ENCODE measurements at regions not wholly inside any gene's neighbourhood (a gene's known extent, or its start where the extent isn't known, plus 50 kb on each side); places are given as distances from the start of the nearest gene placed in this dataset.

DNA sequence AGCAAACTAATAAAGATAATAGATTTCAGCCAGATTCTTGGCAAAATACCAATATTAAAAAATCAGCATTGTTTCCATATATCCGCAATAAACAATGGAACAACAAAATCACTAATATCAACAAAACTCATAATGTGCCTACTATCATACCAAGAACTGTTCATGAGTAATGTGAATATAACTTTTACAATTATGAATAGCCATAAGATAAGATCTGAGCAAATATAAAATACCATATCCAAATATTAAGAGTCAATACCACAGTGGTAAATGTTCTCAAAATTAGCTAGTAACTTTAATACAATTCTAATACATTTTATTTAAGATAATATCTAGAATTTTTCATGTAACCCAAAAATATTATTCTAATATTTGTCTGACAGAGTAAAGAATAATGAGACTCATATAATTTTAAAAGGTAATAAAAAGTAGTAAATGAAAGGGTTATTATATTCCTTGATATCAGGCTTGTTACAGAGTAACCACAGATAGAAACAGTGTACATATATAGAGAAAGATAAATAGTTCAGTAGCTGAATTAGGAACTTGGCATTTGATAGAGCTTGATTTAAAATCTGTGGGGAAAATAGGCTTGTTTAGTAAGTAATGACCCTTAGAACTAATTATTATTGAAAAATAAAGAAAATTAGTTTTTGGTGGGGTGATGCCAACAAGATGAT is 2126.6 kb downstream of the MRPL39 start:
- no peak for TF ChIP-seq CTCF (optimal IDR thresholded peaks at IDR 0.05 in 1 of 3, IDR thresholded peaks at IDR 0.05 in 1 of 3, conservative IDR thresholded peaks at IDR 0.05 in 1 of 3; ENCODE audit: extremely low read depth in 1 of 3, insufficient read depth in 2 of 3, low read length in 3 of 3)
- Histone ChIP-seq H3K9ac (ENCODE audit: control insufficient read depth, extremely low read depth, insufficient read depth, low read length) (no peak overlapping the region), H3K27me3 (ENCODE audit: control insufficient read depth, extremely low read depth, insufficient read depth, low read length) (no peaks in the 10 kb centered on the region), H3K4me2 (ENCODE audit: control insufficient read depth, extremely low read depth, insufficient read depth, low read depth, low read length) (no peak overlapping the region), H3K9me3 (ENCODE audit: control insufficient read depth, low read depth, low read length) (no peaks in the 10 kb centered on the region), H2AFZ (ENCODE audit: control insufficient read depth, low read length) (no peak overlapping the region), H4K20me1 (ENCODE audit: control insufficient read depth, extremely low read depth, insufficient read depth, low read length) (no peaks in the 10 kb centered on the region), H3K4me1 (ENCODE audit: control insufficient read depth, extremely low read depth, insufficient read depth, low read length) (no peaks in the 10 kb centered on the region), H3K27ac (ENCODE audit: control insufficient read depth, insufficient read depth, low read length) (no peak overlapping the region), H3K79me2 (ENCODE audit: control insufficient read depth, insufficient read depth, low read length) (no peaks in the 10 kb centered on the region), H3K4me3 (ENCODE audit: control insufficient read depth in 2 of 3, extremely low read depth in 1 of 3, insufficient read depth in 2 of 3, low read depth in 1 of 3, low read length in 3 of 3) (no peak overlapping the region), H3K36me3 (ENCODE audit: control insufficient read depth in 2 of 2, extremely low read depth in 1 of 2, insufficient read depth in 2 of 2, low read length in 2 of 2) (no peaks in the 10 kb centered on the region), H3K9me1 (ENCODE audit: control insufficient read depth, extremely low read depth, insufficient read depth, low read length) (no peaks in the 10 kb centered on the region)
- dilution Hi-C loops (cut with MboI; ENCODE audit: extremely low pct_ligation_motif_present, low sequenced_read_pairs), result no loop called here
- no peak for DNase-seq (ENCODE audit: low read depth, low spot score)
- FAIRE-seq, result no peak

DNA sequence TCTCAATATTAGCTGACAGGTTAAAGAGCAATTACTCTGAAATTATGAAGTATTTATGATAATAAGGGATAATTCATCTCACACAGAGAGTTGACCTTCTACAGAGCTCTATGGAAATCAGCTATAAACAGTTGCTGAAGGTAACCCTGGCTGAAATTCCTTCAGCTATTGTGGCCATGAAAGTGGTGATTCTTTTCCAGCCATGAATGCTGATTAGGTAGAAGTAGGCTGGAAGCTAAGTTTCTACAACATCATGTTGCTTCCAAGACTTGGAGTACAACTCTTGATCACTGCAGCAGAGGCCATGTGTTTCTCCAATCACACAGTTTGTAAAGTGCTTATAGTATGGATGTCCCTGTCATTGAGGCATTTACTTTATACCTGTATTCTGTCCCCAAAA is 2128.9 kb downstream of the MRPL39 start:
- Histone ChIP-seq H2AFZ (ENCODE audit: control insufficient read depth, low read length) (no peak overlapping the region), H4K20me1 (ENCODE audit: control insufficient read depth, extremely low read depth, insufficient read depth, low read length) (no peaks in the 10 kb centered on the region), H3K27ac (ENCODE audit: control insufficient read depth, insufficient read depth, low read length) (no peak overlapping the region), H3K9ac (ENCODE audit: control insufficient read depth, extremely low read depth, insufficient read depth, low read length) (no peak overlapping the region), H3K4me3 (ENCODE audit: control insufficient read depth in 2 of 3, extremely low read depth in 1 of 3, insufficient read depth in 2 of 3, low read depth in 1 of 3, low read length in 3 of 3) (no peak overlapping the region), H3K79me2 (ENCODE audit: control insufficient read depth, insufficient read depth, low read length) (no peaks in the 10 kb centered on the region), H3K4me2 (ENCODE audit: control insufficient read depth, extremely low read depth, insufficient read depth, low read depth, low read length) (no peak overlapping the region), H3K36me3 (ENCODE audit: control insufficient read depth in 2 of 2, extremely low read depth in 1 of 2, insufficient read depth in 2 of 2, low read length in 2 of 2) (no peaks in the 10 kb centered on the region), H3K9me3 (ENCODE audit: control insufficient read depth, low read depth, low read length) (no peaks in the 10 kb centered on the region), H3K27me3 (ENCODE audit: control insufficient read depth, extremely low read depth, insufficient read depth, low read length) (no peaks in the 10 kb centered on the region), H3K4me1 (ENCODE audit: control insufficient read depth, extremely low read depth, insufficient read depth, low read length) (no peaks in the 10 kb centered on the region), H3K9me1 (ENCODE audit: control insufficient read depth, extremely low read depth, insufficient read depth, low read length) (no peaks in the 10 kb centered on the region)
- no peak for DNase-seq (ENCODE audit: low read depth, low spot score)
- TF ChIP-seq EZH2 (IDR thresholded peaks at IDR 0.05; ENCODE audit: low read length) (no peak), CTCF (optimal IDR thresholded peaks at IDR 0.05 in 1 of 3, IDR thresholded peaks at IDR 0.05 in 1 of 3, conservative IDR thresholded peaks at IDR 0.05 in 1 of 3; ENCODE audit: extremely low read depth in 1 of 3, insufficient read depth in 2 of 3, low read length in 3 of 3) (no peak)
- no peak for FAIRE-seq
- dilution Hi-C loops (cut with MboI; ENCODE audit: extremely low pct_ligation_motif_present, low sequenced_read_pairs), result no loop called here

Data from keratinocyte (primary cell).